Testis (tissue), 2 donors: ENCODE measurements at regions not wholly inside any gene's neighbourhood (a gene's known extent, or its start where the extent isn't known, plus 50 kb on each side); places are given as distances from the start of the nearest gene placed in this dataset.

Experiments
- DNase-seq: peaks from one replicate; pipeline ENCODE4 v3.0.0-alpha.2; 2019
- H3K27ac ChIP-seq, 2 donors: fragments of 200-600 bp; sonication (generic); one replicate each; pipeline ENCODE4 v1.5.1; 2019
- H3K27me3 ChIP-seq: fragments of 200-600 bp; sonication (generic); one replicate; pipeline ENCODE4 v1.5.1; 2019
- H3K36me3 ChIP-seq: fragments of 200-600 bp; sonication (generic); one replicate; pipeline ENCODE4 v1.5.1; 2017; ENCODE audit warnings: low read depth; ENCODE audit errors: missing control alignments
- H3K4me1 ChIP-seq: fragments of 200-600 bp; sonication (generic); one replicate; pipeline ENCODE4 v1.5.1; 2019
- H3K4me3 ChIP-seq, 2 donors: fragments of 200-600 bp; sonication (generic); one replicate each; pipeline ENCODE4 v1.5.1; 2017 to 2019
- H3K9me3 ChIP-seq: fragments of 200-600 bp; sonication (generic); one replicate; pipeline ENCODE4 v1.5.1; 2017
- CTCF ChIP-seq, 3 experiments: fragments of 450-650 bp in 2 of 3; fragments of 200-600 bp in 1 of 3; sonication (generic) in 1 of 3; IDR thresholded peaks; one replicate each; pipeline ENCODE4 v1.5.1; 2016 to 2019; ENCODE audit warnings: antibody characterized with exemption in 3 of 3, mild to moderate bottlenecking in 2 of 3, moderate library complexity in 1 of 3
- POLR2A ChIP-seq: fragments of 450-650 bp; IDR thresholded peaks from one replicate; pipeline ENCODE4 v1.6.1; 2017; ENCODE audit warnings: antibody characterized with exemption, mild to moderate bottlenecking, moderate library complexity
- WGBS, 2 donors: methylation state at CpG; one replicate each; pipeline ENCODE4 v1.1.5; 2018; 5-methylcytosine and 5-hydroxymethylcytosine counted together
- intact Hi-C: fragments of 100-400 bp; cut with DNase I; formaldehyde crosslinking; loops from one replicate; pipeline ENCODE4 v1.15.1; 2023; ENCODE audit warnings: low total_unique reads

- Histone ChIP-seq H3K4me3 (no peak overlapping the region), H3K27ac (no peak overlapping the region), H3K4me1 (peaks cover 5% of the 10 kb centered on the region), H3K36me3 (no peaks in the 10 kb centered on the region), H3K9me3 (no peaks in the 10 kb centered on the region), H3K27me3 (no peaks in the 10 kb centered on the region)
- DNase-seq = no peak
- intact Hi-C loops = no loop called here
- TF ChIP-seq CTCF (IDR thresholded peaks at IDR 0.05) (no peak), POLR2A (no peak)
These were observed 555.3 kb upstream of the ZNF462 start for GRCh38 chr9:106307670-106308069.

GRCh38 chr9:106309925-106310324 lies 553.0 kb upstream of the ZNF462 start:
- no peaks in the 10 kb centered on the region for H3K27me3 ChIP-seq
- intact Hi-C loops = no loop called here
- DNase-seq = no peak
- TF ChIP-seq CTCF (IDR thresholded peaks at IDR 0.05) (no peak), POLR2A (no peak)
- no peak overlapping the region for H3K4me3 ChIP-seq
- WGBS, 2 donors = 100% methylated on average over 1 of the region's 1 CpG
- no peak overlapping the region for H3K27ac ChIP-seq
- H3K9me3 ChIP-seq = no peaks in the 10 kb centered on the region
- peaks cover 5% of the 10 kb centered on the region for H3K4me1 ChIP-seq
- no peaks in the 10 kb centered on the region for H3K36me3 ChIP-seq

- TF ChIP-seq POLR2A (no peak), CTCF (IDR thresholded peaks at IDR 0.05) (no peak)
- 83 to 100% methylated on average over 1 of the region's 1 CpG for WGBS, 2 donors
- Histone ChIP-seq H3K4me3 (no peak overlapping the region), H3K36me3 (no peaks in the 10 kb centered on the region), H3K27me3 (no peaks in the 10 kb centered on the region), H3K9me3 (no peaks in the 10 kb centered on the region), H3K4me1 (peaks cover 5% of the 10 kb centered on the region), H3K27ac (no peak overlapping the region)
- intact Hi-C loops = no loop called here
- no peak for DNase-seq
These were observed 552.2 kb upstream of the ZNF462 start for GRCh38 chr9:106310782-106311181.

- Histone ChIP-seq H3K9me3 (no peaks in the 10 kb centered on the region), H3K36me3 (no peaks in the 10 kb centered on the region), H3K27ac (no peak overlapping the region), H3K4me1 (no peaks in the 10 kb centered on the region), H3K4me3 (no peak overlapping the region), H3K27me3 (no peaks in the 10 kb centered on the region)
- no peak for TF ChIP-seq POLR2A
- TF ChIP-seq CTCF (IDR thresholded peaks at IDR 0.05) = no peak
- no peak for DNase-seq
- WGBS, 2 donors = 95% methylated on average over 1 of the region's 1 CpG
- intact Hi-C loops = no loop called here
These were observed 550.1 kb upstream of the ZNF462 start for GRCh38 chr9:106312906-106313305.

GRCh38 chr9:106314476-106314875 lies 548.5 kb upstream of the ZNF462 start:
- intact Hi-C loops = no loop called here
- no peak for DNase-seq
- Histone ChIP-seq H3K4me1 (no peaks in the 10 kb centered on the region), H3K4me3 (no peak overlapping the region), H3K27me3 (no peaks in the 10 kb centered on the region), H3K27ac (no peak overlapping the region), H3K9me3 (no peaks in the 10 kb centered on the region), H3K36me3 (no peaks in the 10 kb centered on the region)
- TF ChIP-seq CTCF (IDR thresholded peaks at IDR 0.05) (no peak), POLR2A (no peak)
- 90 to 91% methylated on average over 1 of the region's 1 CpG for WGBS, 2 donors
